BLaER1 (cell line): ENCODE measurements at regions not wholly inside any gene's neighbourhood (a gene's known extent, or its start where the extent isn't known, plus 50 kb on each side); places are given as distances from the start of the nearest gene placed in this dataset.
"Not testable (repeated sequence)": the region's sequence is repeated elsewhere in the genome, so short reads cannot be mapped to it uniquely, and the experiment has no call there.

Experiments used
- H3K27ac ChIP-seq: shearing (Covaris generic); formaldehyde crosslinking; 2 replicates; pipeline ENCODE4 v1.8.1; 2022
- H3K27me3 ChIP-seq: shearing (Covaris generic); formaldehyde crosslinking; 2 replicates; pipeline ENCODE4 v1.8.1; 2022
- H3K36me3 ChIP-seq: shearing (Covaris generic); formaldehyde crosslinking; 2 replicates; pipeline ENCODE4 v1.8.1; 2022
- H3K4me1 ChIP-seq: shearing (Covaris generic); formaldehyde crosslinking; 2 replicates; pipeline ENCODE4 v1.8.1; 2022
- H3K4me2 ChIP-seq: shearing (Covaris generic); formaldehyde crosslinking; 2 replicates; pipeline ENCODE4 v1.8.1; 2022
- H3K4me3 ChIP-seq: shearing (Covaris generic); formaldehyde crosslinking; 2 replicates; pipeline ENCODE4 v1.8.1; 2022
- H3K9ac ChIP-seq: shearing (Covaris generic); formaldehyde crosslinking; 2 replicates; pipeline ENCODE4 v1.8.1; 2022
- H3K9me3 ChIP-seq: shearing (Covaris generic); formaldehyde crosslinking; 2 replicates; pipeline ENCODE4 v1.8.1; 2022
- H4K20me1 ChIP-seq: shearing (Covaris generic); formaldehyde crosslinking; 2 replicates; pipeline ENCODE4 v1.8.1; 2022
- Cebpa-rat ChIP-seq: shearing (Covaris generic); IDR thresholded peaks from 2 replicates; pipeline ENCODE4 v1.8.1; 2022

GRCh38 chr20:29873946-29874345 lies 1383.5 kb upstream of the DEFB115 start:
- no peak for TF ChIP-seq Cebpa-rat
- Histone ChIP-seq H3K4me1 (no peaks in the 10 kb centered on the region), H3K9me3 (peaks cover 55% of the 10 kb centered on the region), H3K4me3 (no peak overlapping the region), H3K27me3 (no peaks in the 10 kb centered on the region), H3K36me3 (no peaks in the 10 kb centered on the region), H4K20me1 (no peaks in the 10 kb centered on the region), H3K27ac (no peak overlapping the region), H3K9ac (no peak overlapping the region), H3K4me2 (no peak overlapping the region)

GRCh38 chr20:29874476-29875202 lies 1382.8 kb upstream of the DEFB115 start:
- Histone ChIP-seq H3K9me3 (peaks cover 62% of the 10 kb centered on the region), H3K4me2 (no peak overlapping the region), H3K9ac (no peak overlapping the region), H3K27ac (no peak overlapping the region), H3K36me3 (no peaks in the 10 kb centered on the region), H3K4me1 (no peaks in the 10 kb centered on the region), H4K20me1 (no peaks in the 10 kb centered on the region), H3K4me3 (no peak overlapping the region), H3K27me3 (no peaks in the 10 kb centered on the region)
- TF ChIP-seq Cebpa-rat: no peak

GRCh38 chr20:29875321-29876083 lies 1382.0 kb upstream of the DEFB115 start:
- not testable (repeated sequence) for H3K27ac ChIP-seq, H3K4me1 ChIP-seq, H3K9ac ChIP-seq, H3K4me3 ChIP-seq, H3K36me3 ChIP-seq, H3K4me2 ChIP-seq, H4K20me1 ChIP-seq, H3K27me3 ChIP-seq
- H3K9me3 ChIP-seq: peaks cover 66% of the 10 kb centered on the region

- not testable (repeated sequence) for H4K20me1 ChIP-seq, H3K27ac ChIP-seq, H3K9ac ChIP-seq, H3K4me2 ChIP-seq, H3K27me3 ChIP-seq, H3K4me1 ChIP-seq, H3K4me3 ChIP-seq, H3K36me3 ChIP-seq
- H3K9me3 ChIP-seq: peaks cover 66% of the 10 kb centered on the region
These were observed 1381.2 kb upstream of the DEFB115 start for GRCh38 chr20:29876084-29876910.

- H3K9me3 ChIP-seq: peaks cover 66% of the 10 kb centered on the region
These were observed 1380.6 kb upstream of the DEFB115 start for GRCh38 chr20:29876911-29877285.

GRCh38 chr20:29877411-29878280 lies 1379.8 kb upstream of the DEFB115 start:
- peaks cover 66% of the 10 kb centered on the region for H3K9me3 ChIP-seq
- not testable (repeated sequence) for H3K9ac ChIP-seq, H3K4me3 ChIP-seq, H3K4me2 ChIP-seq, H3K36me3 ChIP-seq, H3K27me3 ChIP-seq, H3K27ac ChIP-seq, H3K4me1 ChIP-seq, H4K20me1 ChIP-seq

More at GRCh38 chr20:29876911-29877285, 1380.6 kb upstream of the DEFB115 start:
- no peak for TF ChIP-seq Cebpa-rat
- Histone ChIP-seq H3K9ac (no peak overlapping the region), H3K4me2 (no peak overlapping the region), H3K27ac (no peak overlapping the region), H3K36me3 (no peaks in the 10 kb centered on the region), H4K20me1 (no peaks in the 10 kb centered on the region), H3K27me3 (no peaks in the 10 kb centered on the region), H3K4me3 (no peak overlapping the region), H3K4me1 (no peaks in the 10 kb centered on the region)

- H3K4me3 ChIP-seq: no peak overlapping the region
- no peak overlapping the region for H3K4me2 ChIP-seq
- H3K4me1 ChIP-seq: no peaks in the 10 kb centered on the region
- peaks cover 66% of the 10 kb centered on the region for H3K9me3 ChIP-seq
- no peaks in the 10 kb centered on the region for H3K27me3 ChIP-seq
- H3K9ac ChIP-seq: no peak overlapping the region
- H4K20me1 ChIP-seq: no peaks in the 10 kb centered on the region
- H3K27ac ChIP-seq: no peak overlapping the region
- TF ChIP-seq Cebpa-rat: no peak
- H3K36me3 ChIP-seq: no peaks in the 10 kb centered on the region
These were observed 1379.2 kb upstream of the DEFB115 start for GRCh38 chr20:29878281-29878741.

GRCh38 chr20:29878777-29879442 lies 1378.6 kb upstream of the DEFB115 start:
- Histone ChIP-seq H3K27ac (no peak overlapping the region), H3K9ac (no peak overlapping the region), H3K27me3 (no peaks in the 10 kb centered on the region), H4K20me1 (no peaks in the 10 kb centered on the region), H3K36me3 (no peaks in the 10 kb centered on the region), H3K4me1 (no peaks in the 10 kb centered on the region), H3K4me3 (no peak overlapping the region), H3K9me3 (peaks cover 61% of the 10 kb centered on the region), H3K4me2 (no peak overlapping the region)
- no peak for TF ChIP-seq Cebpa-rat

- not testable (repeated sequence) for H3K36me3 ChIP-seq, H3K27me3 ChIP-seq, H3K4me3 ChIP-seq, H3K9ac ChIP-seq, H3K4me2 ChIP-seq, H3K4me1 ChIP-seq, H3K27ac ChIP-seq, H4K20me1 ChIP-seq
- H3K9me3 ChIP-seq: peaks cover 39% of the 10 kb centered on the region
These were observed 1376.4 kb upstream of the DEFB115 start for GRCh38 chr20:29881107-29881506.

- H3K4me2 ChIP-seq, H3K36me3 ChIP-seq, H3K4me1 ChIP-seq, H3K27me3 ChIP-seq, H3K27ac ChIP-seq, H3K4me3 ChIP-seq, H4K20me1 ChIP-seq, H3K9ac ChIP-seq: not testable (repeated sequence)
- H3K9me3 ChIP-seq: peaks cover 14% of the 10 kb centered on the region
These were observed 1373.8 kb upstream of the DEFB115 start for GRCh38 chr20:29883514-29884219.

- not testable (repeated sequence) for H3K9me3 ChIP-seq, H3K27ac ChIP-seq, H3K4me1 ChIP-seq, H3K9ac ChIP-seq, H3K27me3 ChIP-seq, H3K4me2 ChIP-seq, H3K4me3 ChIP-seq, H3K36me3 ChIP-seq, H4K20me1 ChIP-seq
These were observed 1373.1 kb upstream of the DEFB115 start for GRCh38 chr20:29884322-29884721.
